ENCODE measurements at regions not wholly inside any gene's neighbourhood (a gene's known extent, or its start where the extent isn't known, plus 50 kb on each side); places are given as distances from the start of the nearest gene placed in this dataset.

- TF ChIP-seq POLR2A (IDR thresholded peaks at IDR 0.05; ENCODE audit: low read length) = no peak
- TF ChIP-seq GATA1 (IDR thresholded peaks at IDR 0.05; ENCODE audit: low read depth, low read length) = no peak
These were observed 321.4 kb upstream of the MEOX2 start for GRCh38 chr7:16007911-16008310.
